ENCODE measurements at regions not wholly inside any gene's neighbourhood (a gene's known extent, or its start where the extent isn't known, plus 50 kb on each side); places are given as distances from the start of the nearest gene placed in this dataset.

- H3K4me3 ChIP-seq (ENCODE audit: low read depth, low read length) = no peak overlapping the region
- DNase-seq (ENCODE audit: low read depth) = no peak
Observed at GRCh38 chr2:57075226-57075625, 891.4 kb downstream of the CCDC85A start.

- H3K4me3 ChIP-seq (ENCODE audit: low read depth, low read length) = no peak overlapping the region
- no peak for DNase-seq (ENCODE audit: low read depth)
Observed at GRCh38 chr2:57080035-57080434, 896.2 kb downstream of the CCDC85A start.

GRCh38 chr2:57084697-57085281 lies 901.0 kb downstream of the CCDC85A start:
- no peak for DNase-seq (ENCODE audit: low read depth)
- H3K4me3 ChIP-seq (ENCODE audit: low read depth, low read length) = no peak overlapping the region

GRCh38 chr2:57093020-57093419 lies 909.2 kb downstream of the CCDC85A start:
- no peak for DNase-seq (ENCODE audit: low read depth)
- H3K4me3 ChIP-seq (ENCODE audit: low read depth, low read length) = no peak overlapping the region

- DNase-seq (ENCODE audit: low read depth) = no peak
- no peak overlapping the region for H3K4me3 ChIP-seq (ENCODE audit: low read depth, low read length)
Observed at GRCh38 chr2:57097855-57098254, 914.1 kb downstream of the CCDC85A start.

GRCh38 chr2:57100436-57100835 lies 916.6 kb downstream of the CCDC85A start:
- no peak for DNase-seq (ENCODE audit: low read depth)
- no peak overlapping the region for H3K4me3 ChIP-seq (ENCODE audit: low read depth, low read length)

- no peak for DNase-seq (ENCODE audit: low read depth)
- H3K4me3 ChIP-seq (ENCODE audit: low read depth, low read length) = no peak overlapping the region
Observed at GRCh38 chr2:57105694-57106093, 921.9 kb downstream of the CCDC85A start.

- no peak for DNase-seq (ENCODE audit: low read depth)
- no peak overlapping the region for H3K4me3 ChIP-seq (ENCODE audit: low read depth, low read length)
Observed at GRCh38 chr2:57107353-57107752, 923.6 kb downstream of the CCDC85A start.

- DNase-seq (ENCODE audit: low read depth) = no peak
- no peak overlapping the region for H3K4me3 ChIP-seq (ENCODE audit: low read depth, low read length)
Observed at GRCh38 chr2:57111531-57111930, 927.7 kb downstream of the CCDC85A start.

- H3K4me3 ChIP-seq (ENCODE audit: low read depth, low read length) = no peak overlapping the region
- DNase-seq (ENCODE audit: low read depth) = no peak
Observed at GRCh38 chr2:57119141-57119540, 927.5 kb upstream of the VRK2 start.

- no peak for DNase-seq (ENCODE audit: low read depth)
- H3K4me3 ChIP-seq (ENCODE audit: low read depth, low read length) = no peak overlapping the region
Observed at GRCh38 chr2:57126410-57126809, 920.2 kb upstream of the VRK2 start.

- H3K4me3 ChIP-seq (ENCODE audit: low read depth, low read length) = no peak overlapping the region
- no peak for DNase-seq (ENCODE audit: low read depth)
Observed at GRCh38 chr2:57139179-57139578, 907.4 kb upstream of the VRK2 start.

- DNase-seq (ENCODE audit: low read depth) = no peak
- H3K4me3 ChIP-seq (ENCODE audit: low read depth, low read length) = no peak overlapping the region
Observed at GRCh38 chr2:57141269-57141668, 905.3 kb upstream of the VRK2 start.

- H3K4me3 ChIP-seq (ENCODE audit: low read depth, low read length) = no peak overlapping the region
- DNase-seq (ENCODE audit: low read depth) = peak; percentile 4
Observed at GRCh38 chr2:57146951-57147350, 899.7 kb upstream of the VRK2 start.

GRCh38 chr2:57156231-57156924 lies 890.2 kb upstream of the VRK2 start:
- H3K4me3 ChIP-seq (ENCODE audit: low read depth, low read length) = no peak overlapping the region
- DNase-seq (ENCODE audit: low read depth) = no peak

GRCh38 chr2:57160976-57161375 lies 885.6 kb upstream of the VRK2 start:
- peak; percentile 95 for DNase-seq (ENCODE audit: low read depth)

GRCh38 chr2:57177176-57177575 lies 869.4 kb upstream of the VRK2 start:
- no peak for DNase-seq (ENCODE audit: low read depth)
- H3K4me3 ChIP-seq (ENCODE audit: low read depth, low read length) = no peak overlapping the region

More at GRCh38 chr2:57160976-57161375, 885.6 kb upstream of the VRK2 start:
- no peak overlapping the region for H3K4me3 ChIP-seq (ENCODE audit: low read depth, low read length)

GRCh38 chr2:57180042-57180567 lies 866.5 kb upstream of the VRK2 start:
- no peak overlapping the region for H3K4me3 ChIP-seq (ENCODE audit: low read depth, low read length)
- DNase-seq (ENCODE audit: low read depth) = peak; percentile 67

GRCh38 chr2:57180678-57181077 lies 865.9 kb upstream of the VRK2 start:
- DNase-seq (ENCODE audit: low read depth) = no peak
- H3K4me3 ChIP-seq (ENCODE audit: low read depth, low read length) = no peak overlapping the region

- no peak for DNase-seq (ENCODE audit: low read depth)
- no peak overlapping the region for H3K4me3 ChIP-seq (ENCODE audit: low read depth, low read length)
Observed at GRCh38 chr2:57181315-57182038, 865.1 kb upstream of the VRK2 start.
